ENCODE measurements at regions not wholly inside any gene's neighbourhood (a gene's known extent, or its start where the extent isn't known, plus 50 kb on each side); places are given as distances from the start of the nearest gene placed in this dataset.
"Not testable (repeated sequence)": the region's sequence is repeated elsewhere in the genome, so short reads cannot be mapped to it uniquely, and the experiment has no call there.

DNA sequence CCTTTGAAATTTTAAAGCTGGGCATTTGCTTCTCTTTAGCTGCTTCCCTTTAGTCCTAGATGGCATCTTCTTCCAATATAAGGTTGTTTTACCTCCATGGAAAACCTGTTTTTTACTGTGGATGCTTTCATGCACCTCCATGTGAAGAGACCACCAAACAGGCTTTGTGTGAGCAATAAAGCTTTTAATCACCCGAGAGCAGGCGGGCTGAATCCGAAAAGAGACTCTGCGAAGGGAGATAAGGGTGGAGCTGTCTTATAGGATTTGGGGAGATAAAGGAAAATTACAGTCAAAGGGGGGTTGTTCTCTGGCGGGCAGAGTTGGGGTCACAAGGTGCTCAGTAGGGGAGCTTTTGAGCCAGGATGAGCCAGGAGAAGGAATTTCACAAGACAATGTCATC is 1049.8 kb downstream of the PLOD2 start:
- not testable (repeated sequence) for TF ChIP-seq EZH2 (IDR thresholded peaks at IDR 0.05; ENCODE audit: low read depth, unreplicated experiment)
- TF ChIP-seq, protein P1, sequence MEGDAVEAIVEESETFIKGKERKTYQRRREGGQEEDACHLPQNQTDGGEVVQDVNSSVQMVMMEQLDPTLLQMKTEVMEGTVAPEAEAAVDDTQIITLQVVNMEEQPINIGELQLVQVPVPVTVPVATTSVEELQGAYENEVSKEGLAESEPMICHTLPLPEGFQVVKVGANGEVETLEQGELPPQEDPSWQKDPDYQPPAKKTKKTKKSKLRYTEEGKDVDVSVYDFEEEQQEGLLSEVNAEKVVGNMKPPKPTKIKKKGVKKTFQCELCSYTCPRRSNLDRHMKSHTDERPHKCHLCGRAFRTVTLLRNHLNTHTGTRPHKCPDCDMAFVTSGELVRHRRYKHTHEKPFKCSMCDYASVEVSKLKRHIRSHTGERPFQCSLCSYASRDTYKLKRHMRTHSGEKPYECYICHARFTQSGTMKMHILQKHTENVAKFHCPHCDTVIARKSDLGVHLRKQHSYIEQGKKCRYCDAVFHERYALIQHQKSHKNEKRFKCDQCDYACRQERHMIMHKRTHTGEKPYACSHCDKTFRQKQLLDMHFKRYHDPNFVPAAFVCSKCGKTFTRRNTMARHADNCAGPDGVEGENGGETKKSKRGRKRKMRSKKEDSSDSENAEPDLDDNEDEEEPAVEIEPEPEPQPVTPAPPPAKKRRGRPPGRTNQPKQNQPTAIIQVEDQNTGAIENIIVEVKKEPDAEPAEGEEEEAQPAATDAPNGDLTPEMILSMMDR (conservative IDR thresholded peaks at IDR 0.05; ENCODE audit: low read depth in 2 of 2) = not testable (repeated sequence)
